HepG2 (cell line): ENCODE measurements at regions not wholly inside any gene's neighbourhood (a gene's known extent, or its start where the extent isn't known, plus 50 kb on each side); places are given as distances from the start of the nearest gene placed in this dataset.

ENCODE experiments used
- ATAC-seq: fragments of 200-7000 bp; cut with Tn5 transposase; 3 replicates; pipeline ENCODE4 v1.9.1; 2020; ENCODE audit warnings: mild to moderate bottlenecking, moderate library complexity
- BruUV-seq: library from RNA; stranded (reverse); fragments of 400-500 nt; replicated peaks from 2 replicates; lab custom pipeline; 2021; lab: Mats Ljungman, UMichigan
- CTCF ChIA-PET: fragments of 300-600 bp; formaldehyde crosslinking; extraction: SDS; loops from one replicate; lab custom pipeline; 2021; ENCODE audit warnings: low total read pairs, inconsistent platforms, low intra/inter-chr PET ratio; lab: Yijun Ruan, JAX
- POLR2A ChIA-PET: fragments of 350-600 bp; sonication (Branson Sonifier 250); formaldehyde crosslinking; loops from one replicate; lab custom pipeline; 2020; ENCODE audit warnings: antibody characterized with exemption, inconsistent platforms; lab: Yijun Ruan, JAX
- DNase-seq: peaks from one replicate; pipeline ENCODE4 v3.0.0-alpha.2; 2015; ENCODE audit warnings: low spot score
- FAIRE-seq: peaks from 3 replicates; lab custom pipeline; 2011; peaks lifted over from hg19 to GRCh38; lab: Jason Lieb, UNC
- H2AFZ ChIP-seq: one replicate; pipeline ENCODE4 v1.6.1; 2011; ENCODE audit warnings: low read length, inconsistent platforms
- H3K27ac ChIP-seq: fragments of 300-600 bp; 3 replicates; pipeline ENCODE4 v1.8.0; 2011; ENCODE audit warnings: mixed run types, mild to moderate bottlenecking, mixed read lengths, low read length, inconsistent platforms; ENCODE audit not compliant: insufficient read depth; ENCODE audit errors: extremely low read length
- H3K27me3 ChIP-seq, 2 experiments: fragments of 200-600 bp in 1 of 2; 2 replicates in 1 of 2; 3 replicates in 1 of 2; pipeline versions ENCODE4 v1.6.0 to v1.8.0; 2011; ENCODE audit warnings: low read length in 2 of 2, mild to moderate bottlenecking in 2 of 2, moderate library complexity in 2 of 2, inconsistent platforms in 1 of 2; ENCODE audit not compliant: insufficient read depth in 2 of 2, control insufficient read depth in 1 of 2
- H3K36me3 ChIP-seq, 2 experiments: fragments of 200-600 bp in 1 of 2; replicated peaks in 1 of 2; 2 replicates in 1 of 2; 3 replicates in 1 of 2; pipeline versions ENCODE4 v1.5.1 to v1.8.0; 2011; ENCODE audit warnings: low read length in 2 of 2, inconsistent platforms in 1 of 2; ENCODE audit not compliant: insufficient read depth in 2 of 2, control insufficient read depth in 1 of 2
- H3K4me1 ChIP-seq: 2 replicates; pipeline ENCODE4 v1.5.1; 2012; ENCODE audit warnings: low read length, inconsistent platforms; ENCODE audit not compliant: insufficient read depth
- H3K4me2 ChIP-seq: 2 replicates; pipeline ENCODE4 v1.6.0; 2011; ENCODE audit warnings: low read depth, low read length, inconsistent platforms
- H3K4me3 ChIP-seq, 3 experiments: fragments of 200-600 bp in 1 of 3; sonication (generic), shearing (Covaris generic) in 1 of 3; replicated peaks in 1 of 3; 2 replicates each; pipeline ENCODE4 v1.5.1; 2011 to 2016; ENCODE audit warnings: low read length in 3 of 3, inconsistent platforms in 2 of 3, low read depth in 2 of 3, mild to moderate bottlenecking in 2 of 3, control low read depth in 1 of 3, mixed read lengths in 1 of 3; ENCODE audit not compliant: insufficient read depth in 1 of 3
- H3K79me2 ChIP-seq: one replicate; pipeline ENCODE4 v1.6.1; 2011; ENCODE audit warnings: low read length, inconsistent platforms; ENCODE audit not compliant: insufficient read depth
- H3K9ac ChIP-seq: 2 replicates; pipeline ENCODE4 v1.6.0; 2011; ENCODE audit warnings: mild to moderate bottlenecking, low read depth, low read length, inconsistent platforms; ENCODE audit not compliant: insufficient read depth
- H3K9me3 ChIP-seq: 2 replicates; pipeline ENCODE4 v1.5.1; 2012; ENCODE audit warnings: mild to moderate bottlenecking, low read length
- H4K20me1 ChIP-seq: 2 replicates; pipeline ENCODE4 v1.6.0; 2011; ENCODE audit warnings: inconsistent platforms, mild to moderate bottlenecking, low read length, moderate library complexity; ENCODE audit not compliant: insufficient read depth
- ARID3A ChIP-seq: IDR thresholded peaks from 2 replicates; pipeline ENCODE4 v1.6.1; 2012; ENCODE audit warnings: low read depth, low read length, improper control_type of control experiment
- FOXJ3 ChIP-seq: sonication (generic); formaldehyde crosslinking; IDR thresholded peaks from 2 replicates; pipeline ENCODE4 v1.4.0; 2020; ENCODE audit warnings: missing genetic modification reagents, mild to moderate bottlenecking, borderline replicate concordance
- FOXM1 ChIP-seq: sonication (generic); formaldehyde crosslinking; IDR thresholded peaks from 2 replicates; pipeline ENCODE4 v1.5.0; 2020; ENCODE audit warnings: missing genetic modification reagents
- GPN1 ChIP-seq: sonication (generic); formaldehyde crosslinking; IDR thresholded peaks from 2 replicates; pipeline ENCODE4 v1.5.1; 2020; ENCODE audit warnings: missing genetic modification reagents, borderline replicate concordance
- HDAC1 ChIP-seq: sonication (generic); formaldehyde crosslinking; IDR thresholded peaks from 2 replicates; pipeline ENCODE4 v1.5.1; 2020; ENCODE audit warnings: mild to moderate bottlenecking, missing genetic modification reagents
- ISL2 ChIP-seq: sonication (generic); formaldehyde crosslinking; IDR thresholded peaks from 2 replicates; pipeline ENCODE4 v1.5.0; 2020; ENCODE audit warnings: missing genetic modification reagents
- KDM5B ChIP-seq: sonication (generic); formaldehyde crosslinking; IDR thresholded peaks from 2 replicates; pipeline ENCODE4 v1.4.0; 2020; ENCODE audit warnings: missing genetic modification reagents, mild to moderate bottlenecking, borderline replicate concordance
- KLF16 ChIP-seq, 2 experiments: sonication (generic) in 1 of 2; formaldehyde crosslinking in 1 of 2; IDR thresholded peaks; 2 replicates each; pipeline versions ENCODE4 v1.6.1 to v1.8.0; 2016 to 2023; ENCODE audit warnings: missing genetic modification reagents in 2 of 2, missing compliant biosample characterization in 1 of 2
- LBX2 ChIP-seq: sonication (generic); formaldehyde crosslinking; IDR thresholded peaks from 2 replicates; pipeline ENCODE4 v1.5.0; 2020; ENCODE audit warnings: missing genetic modification reagents, mild to moderate bottlenecking, borderline replicate concordance
- MBNL3 ChIP-seq: fragments of 250-450 bp; sonication (Bioruptor Pico); conservative IDR thresholded peaks from 2 replicates; pipeline ENCODE4 v1.8.0; 2022; ENCODE audit warnings: mild to moderate bottlenecking, inconsistent platforms
- NCOA2 ChIP-seq: sonication (generic); formaldehyde crosslinking; IDR thresholded peaks from 2 replicates; pipeline ENCODE4 v1.8.0; 2022; ENCODE audit warnings: inconsistent platforms
- NR1H2 ChIP-seq: sonication (generic); formaldehyde crosslinking; IDR thresholded peaks from 2 replicates; pipeline ENCODE4 v1.8.1; 2022; ENCODE audit warnings: low read depth, missing genetic modification reagents, borderline replicate concordance
- NR2F6 ChIP-seq, 2 experiments: IDR thresholded peaks; 2 replicates each; pipeline ENCODE4 v1.6.1; 2016; ENCODE audit warnings: antibody characterized with exemption in 1 of 2, mild to moderate bottlenecking in 1 of 2
- PHF8 ChIP-seq: sonication (generic); formaldehyde crosslinking; IDR thresholded peaks from 2 replicates; pipeline ENCODE4 v1.5.0; 2020; ENCODE audit warnings: missing genetic modification reagents
- RFX3 ChIP-seq: IDR thresholded peaks from 2 replicates; pipeline ENCODE4 v1.6.1; 2016; ENCODE audit warnings: missing biosample characterization, missing genetic modification reagents
- SYNCRIP ChIP-seq: fragments of 200-400 bp; formaldehyde crosslinking; IDR thresholded peaks from 2 replicates; pipeline ENCODE4 v1.6.1; 2018; ENCODE audit warnings: mild to moderate bottlenecking, low read depth, low read length; ENCODE audit not compliant: insufficient read depth
- TAF1 ChIP-seq: sonication (generic); formaldehyde crosslinking; IDR thresholded peaks from 2 replicates; pipeline ENCODE4 v1.4.0; 2020; ENCODE audit warnings: missing genetic modification reagents
- ZNF383 ChIP-seq: sonication (generic); formaldehyde crosslinking; IDR thresholded peaks from 2 replicates; pipeline ENCODE4 v1.4.0; 2020; ENCODE audit warnings: missing genetic modification reagents, mild to moderate bottlenecking, borderline replicate concordance
- ZNF547 ChIP-seq: sonication (generic); formaldehyde crosslinking; IDR thresholded peaks from 2 replicates; pipeline ENCODE4 v1.5.1; 2020; ENCODE audit warnings: mild to moderate bottlenecking, missing genetic modification reagents
- WGBS: methylation state at CpG from one replicate; pipeline ENCODE4 v1.1.6; 2017; ENCODE audit warnings: low lambda C conversion rate; 5-methylcytosine and 5-hydroxymethylcytosine counted together
- in situ Hi-C: cut with HindIII; loops from 2 replicates; pipeline ENCODE4 v1.10.0; 2017; ENCODE audit warnings: low pct_unique_long_range_greater_than_20kb; ENCODE audit not compliant: extremely low pct_ligation_motif_present
- intact Hi-C: fragments of 100-400 bp; cut with micrococcal nuclease; formaldehyde crosslinking; loops from one replicate; pipeline ENCODE4 v1.10.0; 2022; ENCODE audit not compliant: unreplicated experiment

- ATAC-seq: no peak
- no TSS peak for BruUV-seq
- H3K27ac ChIP-seq: no peak overlapping the region
- DNase-seq: no peak
- ChIA-PET POLR2A (no interaction called here), CTCF (no interaction called here)
- no peak overlapping the region for H2AFZ ChIP-seq
- no peak overlapping the region for H3K4me3 ChIP-seq
- H3K4me1 ChIP-seq: no peaks in the 10 kb centered on the region
- no peak for TF ChIP-seq TAF1 (CRISPR knock-in tag)
- TF ChIP-seq KLF16 (CRISPR knock-in tag; IDR thresholded peaks at IDR 0.05): no peak
- TF ChIP-seq LBX2 (CRISPR knock-in tag): no peak
- no peak for TF ChIP-seq MBNL3 (CRISPR knock-in tag)
- TF ChIP-seq NR2F6 (IDR thresholded peaks at IDR 0.05): no peak
- no peak for TF ChIP-seq NR2F6 (CRISPR knock-in tag; IDR thresholded peaks at IDR 0.05)
- TF ChIP-seq ZNF547 (CRISPR knock-in tag): no peak
- no peak for TF ChIP-seq ISL2 (CRISPR knock-in tag)
- no peak for TF ChIP-seq ZNF383 (CRISPR knock-in tag)
- no peak overlapping the region for H3K4me2 ChIP-seq
- intact Hi-C loops (no loop called here), in situ Hi-C loops (no loop called here)
- no peak overlapping the region for H3K9ac ChIP-seq
- H3K27me3 ChIP-seq: no peaks in the 10 kb centered on the region
- WGBS: 0% methylated on average over 2 of the region's 2 CpGs
- no peaks in the 10 kb centered on the region for H3K36me3 ChIP-seq
- H3K9me3 ChIP-seq: no peaks in the 10 kb centered on the region
- H3K79me2 ChIP-seq: no peaks in the 10 kb centered on the region
- H4K20me1 ChIP-seq: no peaks in the 10 kb centered on the region
- no peak for FAIRE-seq
Observed at GRCh38 chr9:12618956-12619355, 74.2 kb upstream of the TYRP1 start.

GRCh38 chr9:12625844-12626243 is 67.3 kb upstream of the TYRP1 start:
- no peaks in the 10 kb centered on the region for H3K9me3 ChIP-seq
- no peaks in the 10 kb centered on the region for H3K4me1 ChIP-seq
- intact Hi-C loops (no loop called here), in situ Hi-C loops (no loop called here)
- no peak overlapping the region for H3K27ac ChIP-seq
- WGBS: 0% methylated on average over 1 of the region's 1 CpG
- ChIA-PET CTCF (no interaction called here), POLR2A (no interaction called here)
- no TSS peak for BruUV-seq
- H3K9ac ChIP-seq: no peak overlapping the region
- ATAC-seq (no peak), DNase-seq (no peak), FAIRE-seq (no peak)
- H3K36me3 ChIP-seq: no peaks in the 10 kb centered on the region
- no peak overlapping the region for H3K4me2 ChIP-seq
- H3K4me3 ChIP-seq: no peak overlapping the region
- no peaks in the 10 kb centered on the region for H4K20me1 ChIP-seq
- no peak overlapping the region for H2AFZ ChIP-seq
- no peaks in the 10 kb centered on the region for H3K27me3 ChIP-seq
- H3K79me2 ChIP-seq: no peaks in the 10 kb centered on the region
- TF ChIP-seq FOXM1 (no peak), FOXJ3 (CRISPR knock-in tag) (no peak), NCOA2 (no peak), NR1H2 (CRISPR knock-in tag) (no peak), HDAC1 (CRISPR knock-in tag) (no peak), KDM5B (CRISPR knock-in tag) (no peak), ARID3A (no peak), PHF8 (no peak), SYNCRIP (no peak), GPN1 (CRISPR knock-in tag) (no peak), RFX3 (CRISPR knock-in tag) (no peak)
